HG03135 (cell line): ENCODE measurements at regions not wholly inside any gene's neighbourhood (a gene's known extent, or its start where the extent isn't known, plus 50 kb on each side); places are given as distances from the start of the nearest gene placed in this dataset.
"Not testable (repeated sequence)": the region's sequence is repeated elsewhere in the genome, so short reads cannot be mapped to it uniquely, and the experiment has no call there.

Source experiments
- ATAC-seq: cut with Tn5 transposase; IDR thresholded peaks from one replicate; pipeline ENCODE4 v1.9.1; 2021; ENCODE audit warnings: mild to moderate bottlenecking, moderate library complexity; ENCODE audit not compliant: unreplicated experiment

DNA sequence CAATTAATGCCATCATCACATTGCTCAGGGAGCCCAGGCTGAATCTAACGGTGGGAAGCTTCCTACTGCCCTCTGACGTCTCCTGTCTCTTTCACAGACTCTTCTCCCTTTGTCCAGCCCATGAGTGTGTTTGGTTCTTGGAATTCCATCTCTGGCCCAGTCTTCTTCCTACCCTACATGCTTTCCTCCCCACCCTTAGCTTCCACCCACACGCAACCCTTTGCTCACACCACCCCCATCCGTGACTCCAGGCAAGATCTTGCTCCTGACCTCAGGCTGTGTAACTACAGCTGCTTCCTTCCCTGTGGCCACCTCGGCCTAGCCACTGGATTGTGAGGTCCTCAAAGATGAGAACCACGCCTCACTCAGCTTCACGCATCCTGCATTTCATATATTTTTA lies 72.3 kb upstream of the THBS1 start:
- ATAC-seq = no peak

- no peak for ATAC-seq
Observed at GRCh38 chr15:39510001-39510701, 70.7 kb upstream of the THBS1 start.

GRCh38 chr15:39511000-39511915 lies 69.6 kb upstream of the THBS1 start:
- ATAC-seq = no peak

DNA sequence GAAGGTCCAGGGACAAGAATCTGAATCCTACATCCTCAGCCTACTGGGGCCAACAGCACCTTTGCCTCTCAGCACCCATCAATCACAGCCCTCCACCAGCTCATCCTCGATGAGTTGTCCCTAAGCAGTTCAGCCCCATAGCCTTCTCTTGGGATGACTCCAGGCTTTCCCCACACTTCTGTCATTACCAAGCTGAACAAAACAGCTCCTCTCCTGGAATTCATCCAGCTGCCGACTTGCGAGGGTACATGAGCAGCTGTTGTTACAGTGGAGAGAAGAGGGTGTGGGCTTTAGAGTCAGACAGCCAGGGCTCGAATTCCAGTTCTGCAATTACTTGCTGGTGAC lies 69.0 kb upstream of the THBS1 start:
- no peak for ATAC-seq

- no peak for ATAC-seq
Observed at GRCh38 chr15:39512643-39513042, 68.2 kb upstream of the THBS1 start.

- ATAC-seq = no peak
Observed at GRCh38 chr15:39513936-39514335, 66.9 kb upstream of the THBS1 start.

- no peak for ATAC-seq
Observed at GRCh38 chr15:39514933-39515332, 65.9 kb upstream of the THBS1 start.

DNA sequence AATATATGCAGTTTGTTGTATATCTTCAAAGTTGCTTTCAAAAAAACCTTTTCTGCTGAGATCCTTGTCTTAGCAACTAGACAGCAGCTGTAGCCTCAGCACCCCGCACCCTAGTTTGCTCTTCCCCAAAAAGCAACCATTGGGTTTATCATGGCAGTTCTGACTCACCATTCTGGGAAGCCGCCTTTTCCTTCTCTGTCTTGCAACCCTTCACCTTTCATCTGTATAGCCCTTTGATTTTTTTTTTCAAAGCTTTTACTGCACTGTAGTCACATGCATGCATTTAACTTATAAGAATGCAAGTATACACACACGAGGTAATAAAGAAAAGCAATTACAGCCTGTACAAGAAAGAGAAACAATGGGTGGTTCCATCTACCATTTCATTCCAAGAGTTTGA lies 65.1 kb upstream of the THBS1 start:
- no peak for ATAC-seq

DNA sequence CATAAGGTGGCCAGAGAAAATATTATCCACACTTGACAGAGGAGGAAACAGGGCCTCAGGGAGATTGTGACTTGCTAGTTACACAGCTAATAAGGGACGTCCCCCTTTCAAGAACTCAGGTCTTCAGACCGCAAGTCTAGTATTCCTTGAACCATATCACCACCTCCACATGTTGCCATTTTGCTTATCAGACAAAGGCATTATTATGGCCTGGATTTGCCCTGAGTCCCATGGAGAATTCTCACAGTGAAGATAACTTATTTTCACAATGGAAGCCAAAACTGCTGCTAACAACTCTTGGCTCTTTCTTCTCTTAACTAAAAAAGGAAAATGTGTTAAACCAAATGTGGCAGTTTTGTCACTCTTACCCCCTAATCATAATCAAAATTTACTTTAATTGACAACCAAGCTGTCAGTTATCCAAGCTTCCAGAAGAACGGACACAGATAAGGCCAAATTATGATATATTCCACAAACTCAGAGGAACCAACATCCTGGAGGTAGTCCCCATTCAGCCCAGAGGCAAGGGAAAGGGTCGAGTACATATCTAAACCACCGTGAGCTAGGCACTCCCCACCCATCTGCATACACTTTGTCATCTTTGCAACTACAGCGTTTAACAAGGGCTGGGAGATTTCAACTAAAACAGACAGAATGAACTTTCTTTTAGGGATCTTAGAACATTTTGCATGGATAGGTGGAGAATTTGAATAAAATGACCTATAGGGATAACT lies 63.6 kb upstream of the THBS1 start:
- ATAC-seq = no peak

DNA sequence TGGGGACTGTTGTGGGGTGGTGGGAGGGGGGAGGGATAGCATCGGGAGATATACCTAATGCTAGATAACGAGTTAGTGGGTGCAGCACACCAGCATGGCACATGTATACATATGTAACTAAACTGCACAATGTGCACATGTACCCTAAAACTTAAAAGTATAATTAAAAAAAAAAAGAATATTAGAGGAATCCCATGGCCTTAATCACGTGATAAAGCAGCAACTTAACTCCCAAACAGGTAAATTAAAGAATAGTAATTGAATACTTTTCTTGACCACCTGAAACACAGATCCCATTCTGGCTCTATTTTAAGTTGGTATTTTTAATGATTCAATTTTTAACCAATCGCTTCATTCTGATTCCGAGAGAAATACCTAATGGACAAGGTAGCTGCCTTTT lies 56.9 kb upstream of the THBS1 start:
- ATAC-seq = not testable (repeated sequence)

DNA sequence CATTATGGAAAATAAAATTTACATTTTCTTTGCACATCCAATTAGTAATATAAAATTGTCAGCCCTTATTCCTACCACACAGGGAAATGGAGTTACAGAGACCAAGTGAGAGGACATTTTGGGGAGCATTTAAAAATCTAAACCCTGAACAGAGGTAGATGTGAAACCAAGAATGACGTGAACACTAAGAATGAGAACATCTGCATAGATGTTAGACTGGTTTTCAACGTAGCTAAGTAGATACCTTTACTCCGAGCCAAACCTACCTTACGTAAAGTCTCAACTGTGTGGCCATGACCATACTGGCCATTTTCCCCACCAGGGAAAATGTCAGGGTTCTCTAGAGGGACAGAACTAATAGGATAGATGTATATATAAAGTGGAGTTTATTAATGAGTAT lies 51.4 kb upstream of the THBS1 start:
- no peak for ATAC-seq

DNA sequence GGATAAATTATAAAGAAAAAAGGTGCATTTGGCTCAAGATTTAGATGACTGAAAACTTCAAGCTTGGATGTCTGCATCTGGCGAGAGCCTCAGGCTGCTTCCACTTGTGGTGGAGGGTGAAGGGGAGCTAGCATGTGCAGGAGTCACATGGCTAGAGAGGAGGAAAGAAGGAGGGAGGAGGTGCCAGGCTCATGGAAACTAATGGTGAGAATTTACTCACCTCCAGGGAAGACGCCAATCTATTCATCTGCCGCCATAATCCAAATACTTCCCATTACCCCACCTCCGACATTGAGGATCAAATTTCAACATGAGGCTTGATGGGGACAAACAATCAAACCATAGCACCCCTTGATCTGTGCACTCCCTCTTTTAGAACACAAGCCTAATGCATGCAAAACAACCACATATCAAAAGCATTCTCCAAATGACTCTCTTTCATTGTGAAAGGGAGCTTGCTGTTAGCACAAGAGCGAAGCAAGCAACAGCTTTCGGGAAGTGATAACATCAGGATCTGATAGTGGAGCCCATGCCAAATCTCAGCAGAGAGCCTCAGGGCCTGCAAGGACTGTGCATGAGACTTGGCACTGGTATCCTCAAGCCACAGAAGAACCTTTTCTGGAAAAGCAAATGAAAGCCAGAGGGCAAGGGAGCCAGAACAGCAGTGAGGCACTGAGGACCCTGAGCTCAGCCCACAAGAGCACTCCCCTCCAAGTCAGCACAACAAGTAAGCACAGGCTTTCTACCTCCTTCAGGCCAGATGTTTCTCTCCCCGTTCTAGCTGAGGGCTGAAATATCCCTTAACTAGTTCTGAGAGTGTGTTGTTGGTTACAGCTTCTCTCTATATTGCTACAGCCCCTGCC lies 50.2 kb upstream of the THBS1 start:
- ATAC-seq = no peak
